Small intestine (tissue), 7 donors: ENCODE measurements at regions not wholly inside any gene's neighbourhood (a gene's known extent, or its start where the extent isn't known, plus 50 kb on each side); places are given as distances from the start of the nearest gene placed in this dataset.

ENCODE experiments used
- DNase-seq, 2 donors: peaks; one replicate each; pipeline versions ENCODE4 v3.0.0 to v3.0.0-alpha.2; 2013
- FAIRE-seq: peaks from 2 replicates; lab custom pipeline; 2012; peaks lifted over from hg19 to GRCh38; lab: Jason Lieb, UNC
- H3K27ac ChIP-seq, 3 donors: one replicate each; pipeline ENCODE4 v1.5.1; 2013; ENCODE audit warnings: low read length in 2 of 3, mild to moderate bottlenecking in 2 of 3, control low read depth in 1 of 3, inconsistent platforms in 1 of 3, low read depth in 1 of 3, moderate library complexity in 1 of 3
- H3K27me3 ChIP-seq, 3 donors: one replicate each; pipeline ENCODE4 v1.6.1; 2013; ENCODE audit warnings: low read length in 3 of 3, inconsistent platforms in 1 of 3; ENCODE audit not compliant: control insufficient read depth in 3 of 3, insufficient read depth in 3 of 3
- H3K36me3 ChIP-seq, 3 donors: one replicate each; pipeline ENCODE4 v1.6.1; 2013; ENCODE audit warnings: low read length in 3 of 3, inconsistent platforms in 1 of 3, low read depth in 1 of 3, mild to moderate bottlenecking in 1 of 3, moderate library complexity in 1 of 3; ENCODE audit not compliant: control insufficient read depth in 3 of 3, insufficient read depth in 2 of 3
- H3K4me1 ChIP-seq, 3 donors: one replicate each; pipeline ENCODE4 v1.6.1; 2013; ENCODE audit warnings: low read length in 2 of 3, inconsistent platforms in 1 of 3, low read depth in 1 of 3, mild to moderate bottlenecking in 1 of 3, moderate library complexity in 1 of 3; ENCODE audit not compliant: control insufficient read depth in 3 of 3, insufficient read depth in 2 of 3
- H3K4me3 ChIP-seq, 3 donors: one replicate each; pipeline ENCODE4 v1.5.1; 2013; ENCODE audit warnings: low read length in 3 of 3, control low read depth in 1 of 3, inconsistent platforms in 1 of 3, low read depth in 1 of 3, mild to moderate bottlenecking in 1 of 3, moderate library complexity in 1 of 3
- H3K9me3 ChIP-seq, 2 donors: one replicate each; pipeline ENCODE4 v1.6.1; 2013; ENCODE audit warnings: low read depth in 1 of 2, low read length in 1 of 2; ENCODE audit not compliant: control insufficient read depth in 2 of 2, insufficient read depth in 1 of 2
- WGBS, 3 donors: extraction: QIAGEN DNeasy Blood & Tissue Kit; methylation state at CpG; one replicate each; pipeline ENCODE4 v1.1.7; 2013; 5-methylcytosine and 5-hydroxymethylcytosine counted together
- donor health status: healthy with polysubstance abuse.
- donor health status: control.
- donor health status: control.
- donor health status: Bipolar disorder and iron deficiency.
- donor health status: healthy.

DNA sequence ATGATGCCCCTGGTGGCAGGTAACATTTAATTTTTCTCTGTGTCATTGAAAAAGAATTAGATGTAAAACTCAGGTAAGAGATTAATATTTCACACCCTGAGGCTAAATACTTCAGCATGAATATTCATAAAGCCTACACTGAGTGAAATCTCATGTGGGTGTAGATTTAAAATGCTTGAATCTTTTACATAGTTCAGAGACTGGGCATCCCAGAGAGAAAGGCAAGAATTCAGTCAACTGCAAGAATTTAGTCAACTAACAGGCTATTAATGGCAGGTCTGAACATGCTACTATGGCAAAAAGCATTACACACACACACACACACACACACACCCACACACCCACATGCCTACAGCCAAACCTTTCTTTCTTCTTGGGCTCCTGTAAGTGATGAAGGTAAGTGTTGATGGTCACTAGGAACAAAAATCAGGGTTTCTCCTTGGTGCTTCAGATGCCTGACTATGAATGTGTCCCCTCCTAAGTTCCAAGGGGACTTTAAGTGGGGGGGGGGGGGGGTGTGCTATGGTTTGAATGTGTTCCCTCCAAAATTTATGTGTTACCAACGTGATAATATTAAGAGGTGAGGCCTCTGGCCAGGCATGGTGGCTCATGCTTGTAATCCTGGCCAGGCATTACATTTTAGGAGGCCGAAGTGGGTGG, 63.7 kb upstream of the PSMD7 start:
- Histone ChIP-seq H3K27ac (no peak overlapping the region), H3K36me3 (no peaks in the 10 kb centered on the region), H3K4me3 (no peak overlapping the region), H3K27me3 (no peaks in the 10 kb centered on the region), H3K4me1 (no peaks in the 10 kb centered on the region), H3K9me3 (no peaks in the 10 kb centered on the region)
- 53 to 65% (median 55%) methylated on average over 2 of the region's 2 CpGs for WGBS, 3 donors
- FAIRE-seq (no peak), DNase-seq (no peak)

DNA sequence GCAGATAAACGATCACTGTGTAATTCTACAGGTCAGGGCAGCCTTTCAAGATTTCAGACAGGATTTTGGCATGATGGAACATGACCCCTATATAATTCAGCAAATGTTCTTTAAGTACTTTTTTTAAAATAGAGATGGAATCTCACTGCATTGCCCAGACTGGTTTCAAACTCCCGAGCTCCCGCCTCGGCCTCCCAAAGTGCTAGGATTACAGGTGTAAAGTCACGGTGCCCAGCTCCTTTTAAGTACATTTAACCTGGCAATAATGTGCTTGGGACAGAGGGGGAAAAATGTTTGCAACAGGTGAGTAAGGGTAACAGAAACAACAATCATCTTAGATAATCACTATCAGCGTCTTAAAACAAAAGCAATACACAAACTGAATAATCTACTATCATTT, 66.5 kb upstream of the PSMD7 start:
- Histone ChIP-seq H3K27ac (no peak overlapping the region), H3K4me3 (no peak overlapping the region), H3K9me3 (no peaks in the 10 kb centered on the region), H3K4me1 (no peaks in the 10 kb centered on the region), H3K27me3 (peaks cover 0 to 3% (median 0%) of the 10 kb centered on the region in 3 donors), H3K36me3 (no peaks in the 10 kb centered on the region)
- no peak for DNase-seq
- 70 to 81% (median 80%) methylated on average over 6 of the region's 6 CpGs for WGBS, 3 donors
- FAIRE-seq: no peak

DNA sequence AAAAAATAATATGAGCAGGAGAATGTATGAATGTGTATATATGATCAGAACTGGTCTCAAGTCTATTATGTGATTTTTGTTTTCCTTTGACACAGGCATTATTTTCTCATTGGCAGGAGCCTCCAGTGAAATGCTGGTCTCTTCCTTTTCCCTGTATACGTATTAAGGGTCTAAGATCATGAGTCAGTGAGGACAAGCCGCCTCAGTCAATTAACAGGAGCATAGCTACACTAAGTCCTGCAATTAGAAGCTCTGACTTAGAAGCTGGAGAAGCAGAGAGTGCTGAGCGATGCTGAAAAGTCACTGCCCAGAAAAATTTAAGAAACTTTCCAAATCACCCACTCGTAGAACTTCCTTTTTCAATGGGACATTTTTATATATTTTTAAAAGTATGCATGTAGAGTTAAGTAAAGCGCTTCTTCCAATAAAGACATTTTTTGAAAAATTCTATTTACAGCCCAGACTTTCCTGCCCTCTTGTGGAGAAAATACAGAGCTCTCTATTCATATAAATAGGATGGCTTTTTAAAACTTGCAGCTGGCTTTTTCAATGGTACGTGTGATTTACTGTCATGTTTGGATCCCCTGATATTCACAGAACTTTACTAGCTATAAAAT, 70.2 kb upstream of the PSMD7 start:
- H3K4me1 ChIP-seq: no peaks in the 10 kb centered on the region
- H3K27ac ChIP-seq: no peak overlapping the region
- no peaks in the 10 kb centered on the region for H3K9me3 ChIP-seq
- H3K4me3 ChIP-seq: no peak overlapping the region
- FAIRE-seq: no peak
- peak in 1 of 2 donors; percentile 9 for DNase-seq
- peaks cover 0 to 3% (median 0%) of the 10 kb centered on the region in 3 donors for H3K27me3 ChIP-seq
- H3K36me3 ChIP-seq: no peaks in the 10 kb centered on the region
- 29 to 34% (median 33%) methylated on average over 6 of the region's 6 CpGs for WGBS, 3 donors

DNA sequence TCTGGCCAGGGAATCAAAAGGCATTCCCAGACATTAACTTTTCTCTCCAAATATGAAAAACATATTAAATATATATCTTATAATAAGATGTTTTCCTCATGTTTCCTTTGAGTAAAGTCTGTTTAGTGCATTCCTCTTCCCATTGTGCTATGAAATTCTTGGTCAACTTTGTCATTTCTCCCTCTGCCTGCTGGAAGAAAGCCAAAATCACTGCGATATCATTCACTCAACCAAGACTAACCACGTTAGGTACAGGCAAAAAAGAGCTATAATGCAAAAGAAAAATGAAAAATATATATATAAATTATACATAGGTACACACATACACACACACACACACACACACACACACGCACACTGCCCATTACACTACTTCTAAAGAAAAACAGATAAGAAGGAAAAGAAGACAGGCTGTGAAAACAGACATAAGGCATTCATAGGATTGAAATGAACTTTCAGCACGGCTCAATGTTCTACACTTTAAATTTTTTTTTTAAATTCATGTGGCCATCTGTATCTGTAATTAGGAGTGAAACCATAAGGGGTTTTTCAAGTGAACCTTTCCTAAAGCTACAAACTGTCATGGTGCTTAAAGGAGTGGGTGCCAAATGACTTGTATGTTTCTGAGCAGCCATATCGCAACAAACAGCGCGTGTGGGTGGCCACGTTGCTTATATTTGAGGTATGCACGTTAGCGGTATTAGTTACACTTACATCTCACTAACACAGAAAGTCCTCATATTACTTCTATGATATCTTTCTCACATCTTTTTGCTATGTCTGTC, 71.6 kb upstream of the PSMD7 start:
- H3K27me3 ChIP-seq: peaks cover 0 to 3% (median 0%) of the 10 kb centered on the region in 3 donors
- WGBS, 3 donors: 65 to 74% (median 72%) methylated on average over 10 of the region's 10 CpGs
- FAIRE-seq: no peak
- H3K36me3 ChIP-seq: no peaks in the 10 kb centered on the region
- no peaks in the 10 kb centered on the region for H3K4me1 ChIP-seq
- no peaks in the 10 kb centered on the region for H3K9me3 ChIP-seq
- no peak for DNase-seq
- H3K4me3 ChIP-seq: no peak overlapping the region
- no peak overlapping the region for H3K27ac ChIP-seq

DNA sequence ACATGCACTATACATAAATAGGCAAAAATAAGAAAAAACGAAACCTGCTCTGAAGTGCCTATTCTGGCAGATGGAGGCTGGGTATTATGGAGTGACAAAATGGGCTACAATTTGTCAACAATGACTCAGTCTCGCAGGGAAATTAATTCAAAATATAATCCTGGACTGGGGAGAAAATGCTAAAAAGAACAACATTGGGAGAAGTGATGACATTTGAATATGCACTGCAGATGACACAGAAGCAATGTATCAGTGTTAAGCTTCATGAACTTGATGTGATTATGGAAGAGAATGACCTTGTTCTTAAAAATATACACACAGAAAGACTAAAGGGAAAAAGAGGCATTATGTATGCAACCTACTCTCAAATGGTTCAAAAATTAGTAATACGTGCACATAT, 74.8 kb upstream of the PSMD7 start:
- Histone ChIP-seq H3K9me3 (no peaks in the 10 kb centered on the region), H3K36me3 (no peaks in the 10 kb centered on the region), H3K4me3 (no peak overlapping the region), H3K27me3 (peaks cover 0 to 3% (median 0%) of the 10 kb centered on the region in 3 donors), H3K4me1 (no peaks in the 10 kb centered on the region), H3K27ac (no peak overlapping the region)
- 82 to 86% (median 86%) methylated on average over 3 of the region's 3 CpGs for WGBS, 3 donors
- DNase-seq: no peak
- no peak for FAIRE-seq

DNA sequence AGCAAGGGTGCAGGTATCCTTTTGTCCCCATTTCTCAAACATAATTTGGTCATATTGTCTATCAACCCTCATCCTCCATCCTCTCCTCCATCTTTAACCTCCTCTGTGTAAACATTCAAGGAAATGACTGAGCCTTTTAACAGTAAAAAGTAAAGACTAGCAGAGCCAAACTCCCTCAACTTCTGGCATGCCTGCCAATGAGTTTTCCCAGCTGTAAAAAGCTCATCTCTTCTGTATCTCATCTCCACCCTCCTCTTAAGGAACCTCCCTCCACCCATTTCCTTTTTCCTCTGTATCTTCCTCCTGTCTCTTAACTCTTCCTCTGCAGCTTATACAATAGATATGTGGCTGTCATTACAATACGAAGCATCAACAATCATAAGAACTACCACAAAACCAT, 76.9 kb upstream of the PSMD7 start:
- Histone ChIP-seq H3K27me3 (no peaks in the 10 kb centered on the region), H3K36me3 (no peaks in the 10 kb centered on the region), H3K9me3 (no peaks in the 10 kb centered on the region), H3K4me3 (no peak overlapping the region), H3K4me1 (no peaks in the 10 kb centered on the region), H3K27ac (no peak overlapping the region)
- FAIRE-seq (no peak), DNase-seq (no peak)
- 71 to 78% (median 73%) methylated on average over 1 of the region's 1 CpG for WGBS, 3 donors

DNA sequence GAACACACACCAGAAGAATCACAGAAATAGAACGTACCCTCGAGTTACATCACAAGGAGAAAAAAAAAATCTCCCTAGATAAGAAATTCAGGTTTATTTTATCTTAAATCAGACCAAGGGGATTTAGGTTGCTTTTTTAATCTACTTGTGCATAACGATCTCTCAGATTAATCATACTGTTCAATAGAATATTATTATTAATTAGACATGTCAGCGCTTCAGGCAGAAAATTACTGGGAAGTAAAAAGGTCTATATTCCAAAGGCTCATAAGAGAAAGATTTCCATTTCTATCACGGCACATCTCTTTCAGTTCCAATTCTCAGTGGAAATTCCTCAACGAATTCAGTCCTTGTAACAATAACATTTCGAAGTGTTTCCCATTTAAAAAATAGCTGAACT, 77.7 kb upstream of the PSMD7 start:
- no peak overlapping the region for H3K4me3 ChIP-seq
- H3K27me3 ChIP-seq: no peaks in the 10 kb centered on the region
- WGBS, 3 donors: 62 to 76% (median 73%) methylated on average over 7 of the region's 7 CpGs
- no peak for DNase-seq
- no peaks in the 10 kb centered on the region for H3K36me3 ChIP-seq
- no peak overlapping the region for H3K27ac ChIP-seq
- H3K9me3 ChIP-seq: no peaks in the 10 kb centered on the region
- H3K4me1 ChIP-seq: no peaks in the 10 kb centered on the region
- FAIRE-seq: no peak

DNA sequence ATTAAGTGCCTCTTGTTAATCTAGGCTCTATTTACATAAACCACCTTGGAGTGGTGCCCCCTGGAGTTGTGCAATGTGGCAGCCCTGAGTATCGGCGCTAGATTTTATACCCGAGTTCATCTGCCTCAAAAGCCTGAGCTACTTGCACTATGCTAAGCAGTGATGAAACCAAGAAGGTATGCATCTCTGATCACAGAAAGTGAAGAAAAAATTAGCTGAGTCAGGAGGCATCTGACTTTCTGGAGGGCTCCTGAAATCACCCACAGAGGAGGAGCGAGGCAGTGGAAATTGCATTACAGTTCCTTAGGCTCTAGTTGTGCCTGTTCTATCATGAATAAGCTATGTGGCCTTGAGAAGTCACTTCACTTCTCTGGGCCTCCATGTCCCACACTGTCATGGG, 80.3 kb upstream of the PSMD7 start:
- DNase-seq: no peak
- Histone ChIP-seq H3K36me3 (no peaks in the 10 kb centered on the region), H3K9me3 (no peaks in the 10 kb centered on the region), H3K27ac (no peak overlapping the region), H3K27me3 (no peaks in the 10 kb centered on the region), H3K4me3 (no peak overlapping the region), H3K4me1 (no peaks in the 10 kb centered on the region)
- 75 to 93% (median 85%) methylated on average over 4 of the region's 4 CpGs for WGBS, 3 donors
- no peak for FAIRE-seq
